Smooth muscle cell (in vitro differentiated cells): ENCODE measurements at regions not wholly inside any gene's neighbourhood (a gene's known extent, or its start where the extent isn't known, plus 50 kb on each side); places are given as distances from the start of the nearest gene placed in this dataset.

Source experiments
- DNase-seq: peaks from one replicate; lab custom pipeline; 2025; ENCODE audit not compliant: unreplicated experiment; lab: John Stamatoyannopoulos, UW
- H2AFZ ChIP-seq: fragments of 200-600 bp; sonication (generic); 2 replicates; pipeline ENCODE4 v1.6.0; 2016; ENCODE audit warnings: antibody characterized with exemption, low read depth, mild to moderate bottlenecking
- H3F3A ChIP-seq: fragments of 200-600 bp; sonication (generic); 2 replicates; pipeline ENCODE4 v1.6.0; 2017; ENCODE audit warnings: antibody characterized with exemption, low read depth
- H3K27ac ChIP-seq: fragments of 200-600 bp; sonication (generic); 2 replicates; pipeline ENCODE4 v1.5.1; 2016; ENCODE audit warnings: low read depth, mild to moderate bottlenecking
- H3K27me3 ChIP-seq: fragments of 200-600 bp; sonication (generic); 2 replicates; pipeline ENCODE4 v1.6.1; 2016; ENCODE audit warnings: low read depth, mild to moderate bottlenecking
- H3K36me3 ChIP-seq: fragments of 200-600 bp; sonication (generic); 2 replicates; pipeline ENCODE4 v1.5.1; 2016; ENCODE audit warnings: low read depth
- H3K4me1 ChIP-seq: fragments of 200-600 bp; sonication (generic); 2 replicates; pipeline ENCODE4 v1.5.1; 2016; ENCODE audit warnings: low read depth
- H3K4me2 ChIP-seq: fragments of 200-600 bp; sonication (generic); 2 replicates; pipeline ENCODE4 v1.6.0; 2016; ENCODE audit warnings: mild to moderate bottlenecking
- H3K4me3 ChIP-seq: fragments of 200-600 bp; sonication (generic); 2 replicates; pipeline ENCODE4 v1.5.1; 2016; ENCODE audit warnings: mild to moderate bottlenecking
- H3K79me2 ChIP-seq: fragments of 200-600 bp; sonication (generic); 2 replicates; pipeline ENCODE4 v1.6.0; 2016; ENCODE audit warnings: low read depth, mild to moderate bottlenecking
- H3K9ac ChIP-seq: fragments of 200-600 bp; sonication (generic); 2 replicates; pipeline ENCODE4 v1.6.0; 2016; ENCODE audit warnings: low read depth
- H3K9me3 ChIP-seq: fragments of 200-600 bp; sonication (generic); replicated peaks from 2 replicates; pipeline ENCODE4 v1.5.1; 2016; ENCODE audit warnings: low read depth
- H4K20me1 ChIP-seq: fragments of 200-600 bp; sonication (generic); 2 replicates; pipeline ENCODE4 v1.6.0; 2016; ENCODE audit warnings: low read depth
- CTCF ChIP-seq: fragments of 200-600 bp; sonication (generic); IDR thresholded peaks from 2 replicates; pipeline ENCODE4 v1.5.1; 2017; ENCODE audit warnings: borderline replicate concordance, mild to moderate bottlenecking, antibody characterized with exemption; ENCODE audit not compliant: insufficient read depth, poor library complexity, severe bottlenecking
- WGBS: methylation state at CpG from one replicate; pipeline ENCODE4 v1.1.7; 2016; ENCODE audit warnings: low lambda C conversion rate; 5-methylcytosine and 5-hydroxymethylcytosine counted together

- no peaks in the 10 kb centered on the region for H3K79me2 ChIP-seq
- TF ChIP-seq CTCF = no peak
- 78% methylated on average over 6 of the region's 6 CpGs for WGBS
Measured at GRCh38 chr5:9947225-9947714, 302.4 kb downstream of the ATPSCKMT start.

GRCh38 chr5:9932770-9933169 lies 302.6 kb upstream of the TAS2R1 start:
- DNase-seq = no peak
- H2AFZ ChIP-seq = no peak overlapping the region
- no peaks in the 10 kb centered on the region for H3K36me3 ChIP-seq
- no peaks in the 10 kb centered on the region for H4K20me1 ChIP-seq
- no peaks in the 10 kb centered on the region for H3K27me3 ChIP-seq
- H3K4me2 ChIP-seq = no peak overlapping the region
- no peak overlapping the region for H3K27ac ChIP-seq
- peaks cover 2% of the 10 kb centered on the region for H3F3A ChIP-seq
- no peak overlapping the region for H3K9ac ChIP-seq
- peaks cover 1% of the 10 kb centered on the region for H3K4me1 ChIP-seq
- no peaks in the 10 kb centered on the region for H3K79me2 ChIP-seq
- H3K9me3 ChIP-seq = no peaks in the 10 kb centered on the region
- no peak for TF ChIP-seq CTCF
- H3K4me3 ChIP-seq = no peak overlapping the region

More at GRCh38 chr5:9947225-9947714, 302.4 kb downstream of the ATPSCKMT start:
- no peaks in the 10 kb centered on the region for H3K36me3 ChIP-seq
- H3K9ac ChIP-seq = no peak overlapping the region
- no peak overlapping the region for H3K4me3 ChIP-seq
- no peaks in the 10 kb centered on the region for H3F3A ChIP-seq
- no peak overlapping the region for H3K4me2 ChIP-seq
- no peak overlapping the region for H3K27ac ChIP-seq
- H3K4me1 ChIP-seq = no peaks in the 10 kb centered on the region
- H3K9me3 ChIP-seq = no peaks in the 10 kb centered on the region
- H4K20me1 ChIP-seq = no peaks in the 10 kb centered on the region
- no peak overlapping the region for H2AFZ ChIP-seq
- no peaks in the 10 kb centered on the region for H3K27me3 ChIP-seq
- DNase-seq = no peak

GRCh38 chr5:9930156-9930555 lies 300.0 kb upstream of the TAS2R1 start:
- TF ChIP-seq CTCF = no peak
- no peaks in the 10 kb centered on the region for H3K36me3 ChIP-seq
- no peak overlapping the region for H3K4me2 ChIP-seq
- H3K4me3 ChIP-seq = no peak overlapping the region
- whole genome bisulfite sequencing = 86% methylated on average over 10 of the region's 10 CpGs
- no peaks in the 10 kb centered on the region for H3K79me2 ChIP-seq
- no peak overlapping the region for H2AFZ ChIP-seq
- H3K27me3 ChIP-seq = no peaks in the 10 kb centered on the region
- H3K9me3 ChIP-seq = no peaks in the 10 kb centered on the region
- peaks cover 7% of the 10 kb centered on the region for H3F3A ChIP-seq
- H3K9ac ChIP-seq = no peak overlapping the region
- no peak overlapping the region for H3K27ac ChIP-seq
- H4K20me1 ChIP-seq = no peaks in the 10 kb centered on the region
- no peak for DNase-seq
- peaks cover 12% of the 10 kb centered on the region for H3K4me1 ChIP-seq

GRCh38 chr5:9928326-9928725 lies 298.2 kb upstream of the TAS2R1 start:
- Histone ChIP-seq H3K9me3 (no peaks in the 10 kb centered on the region), H3K79me2 (no peaks in the 10 kb centered on the region), H3K4me1 (peaks cover 12% of the 10 kb centered on the region), H3K27me3 (no peaks in the 10 kb centered on the region), H2AFZ (no peak overlapping the region), H3K27ac (no peak overlapping the region), H3F3A (peaks cover 7% of the 10 kb centered on the region), H3K4me3 (no peak overlapping the region), H4K20me1 (no peaks in the 10 kb centered on the region), H3K4me2 (peak overlapping the region; percentile 45), H3K36me3 (no peaks in the 10 kb centered on the region), H3K9ac (no peak overlapping the region)
- no peak for DNase-seq
- WGBS = 74% methylated on average over 6 of the region's 6 CpGs
- no peak for TF ChIP-seq CTCF
